NCI-H2196 treated with DMSO at 0.1 percent for 48 hours (cell line): ENCODE measurements at regions not wholly inside any gene's neighbourhood (a gene's known extent, or its start where the extent isn't known, plus 50 kb on each side); places are given as distances from the start of the nearest gene placed in this dataset.

ENCODE experiments used
- DNase-seq: peaks from one replicate; lab custom pipeline; 2025; ENCODE audit not compliant: unreplicated experiment; lab: John Stamatoyannopoulos, UW

- DNase-seq, result no peak
Measured at GRCh38 chr9:86697999-86698398, 249.3 kb downstream of the GAS1 start.

- no peak for DNase-seq
Measured at GRCh38 chr9:86697213-86697612, 250.1 kb downstream of the GAS1 start.

- no peak for DNase-seq
Measured at GRCh38 chr9:86695910-86696424, 251.3 kb downstream of the GAS1 start.

GRCh38 chr9:86690034-86690433, 257.3 kb downstream of the GAS1 start:
- no peak for DNase-seq

DNA sequence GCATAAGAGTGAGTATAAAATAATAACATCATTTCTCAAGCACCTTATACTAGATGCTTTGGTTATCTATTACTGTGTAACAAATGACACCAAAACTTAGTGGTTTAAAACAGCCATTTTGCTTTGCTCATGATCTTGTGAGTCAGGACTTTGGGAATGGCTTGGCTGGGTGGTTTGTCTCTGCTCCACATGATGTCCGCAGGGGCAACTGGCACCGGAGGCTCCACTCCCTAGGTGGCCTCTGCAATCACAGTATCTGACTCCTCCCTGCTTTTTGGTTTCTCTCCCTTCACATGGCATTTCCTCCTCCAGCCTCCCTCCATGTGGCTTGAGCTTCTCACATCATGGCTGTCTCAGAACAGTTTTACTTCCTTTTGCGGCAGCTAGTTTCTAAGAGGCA, 259.5 kb downstream of the GAS1 start:
- no peak for DNase-seq

DNA sequence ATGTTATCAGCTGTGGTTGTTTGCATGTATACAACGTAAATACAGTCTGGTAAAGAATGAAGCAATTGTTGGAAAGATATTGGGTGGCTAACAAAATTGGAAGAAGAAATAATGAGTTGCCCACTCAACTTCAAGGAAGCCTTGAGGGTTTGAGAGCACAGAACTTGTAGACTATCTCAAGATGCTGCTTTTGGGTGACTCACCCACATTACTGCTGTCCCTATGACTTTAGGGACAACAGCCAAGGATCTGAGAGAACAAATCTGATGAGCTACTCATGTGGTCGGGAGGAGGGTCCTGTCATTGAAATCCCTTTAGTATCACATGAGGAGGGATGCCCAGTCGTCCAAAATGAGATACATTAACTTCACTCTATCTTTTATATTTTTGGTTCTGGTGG, 261.8 kb downstream of the GAS1 start:
- no peak for DNase-seq

- no peak for DNase-seq
Measured at GRCh38 chr9:86684148-86684547, 263.2 kb downstream of the GAS1 start.

DNA sequence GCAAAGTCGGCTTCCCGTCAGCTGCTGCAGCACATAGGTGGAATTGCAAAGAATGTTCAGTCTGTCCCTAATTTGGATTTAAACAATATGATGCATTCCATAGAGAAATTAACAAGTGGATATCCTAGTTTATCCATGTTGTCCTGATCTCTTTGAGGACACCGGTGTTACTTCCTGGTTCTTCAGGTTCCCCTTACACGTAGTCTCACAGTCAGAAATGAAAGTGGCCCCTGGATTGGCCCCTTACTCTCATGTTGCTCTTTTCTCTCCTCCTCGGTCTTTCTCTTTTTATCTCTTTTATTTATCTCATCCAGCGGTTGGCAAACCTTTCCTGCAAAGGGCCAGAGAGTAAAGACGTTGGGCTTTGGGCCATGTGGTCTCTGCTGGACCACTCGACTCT, 265.1 kb downstream of the GAS1 start:
- DNase-seq, result no peak

- DNase-seq, result no peak
Measured at GRCh38 chr9:86679909-86680308, 267.4 kb downstream of the GAS1 start.

- DNase-seq, result no peak
Measured at GRCh38 chr9:86676396-86676795, 270.9 kb downstream of the GAS1 start.

GRCh38 chr9:86675805-86676204, 271.5 kb downstream of the GAS1 start:
- DNase-seq, result no peak

GRCh38 chr9:86674487-86674886, 272.8 kb downstream of the GAS1 start:
- no peak for DNase-seq

DNA sequence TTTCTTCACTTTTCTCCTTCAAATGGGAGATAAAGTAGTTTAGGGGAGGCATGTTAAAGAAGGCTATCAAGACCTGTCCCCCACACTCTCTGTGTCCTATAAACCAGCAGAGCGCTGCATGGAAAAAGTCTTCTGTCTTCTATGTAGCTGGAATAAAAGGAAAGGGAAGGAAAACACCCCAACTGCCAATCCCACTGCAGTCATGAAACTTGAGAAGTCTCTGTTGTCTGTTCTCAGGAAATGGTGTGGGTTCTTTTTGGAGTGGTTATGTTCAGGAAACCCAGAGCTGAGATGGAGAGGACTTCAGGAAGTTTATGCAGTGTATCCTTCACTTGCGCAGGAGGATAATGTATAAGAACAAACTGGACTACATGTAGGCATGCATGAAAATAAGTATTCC, 274.3 kb downstream of the GAS1 start:
- DNase-seq, result no peak

DNA sequence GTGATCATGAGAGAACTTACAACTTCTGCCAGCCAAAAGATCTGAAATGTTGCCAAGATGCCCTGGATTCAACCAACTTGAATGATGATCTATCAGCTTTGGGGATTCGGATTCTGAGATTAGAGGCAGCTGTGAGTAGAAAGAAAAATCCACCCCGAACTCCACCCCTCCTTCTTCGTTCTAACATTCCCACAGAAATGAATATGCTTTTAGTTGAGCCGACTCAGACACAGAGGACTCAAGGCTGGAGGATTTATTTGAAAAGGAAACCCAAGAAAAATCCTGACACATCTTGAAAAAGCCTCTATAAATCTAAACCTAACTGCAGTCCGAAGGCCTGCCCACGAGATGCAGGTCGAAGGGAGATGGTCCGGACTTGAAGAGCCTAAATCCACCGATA, 275.0 kb downstream of the GAS1 start:
- no peak for DNase-seq

DNA sequence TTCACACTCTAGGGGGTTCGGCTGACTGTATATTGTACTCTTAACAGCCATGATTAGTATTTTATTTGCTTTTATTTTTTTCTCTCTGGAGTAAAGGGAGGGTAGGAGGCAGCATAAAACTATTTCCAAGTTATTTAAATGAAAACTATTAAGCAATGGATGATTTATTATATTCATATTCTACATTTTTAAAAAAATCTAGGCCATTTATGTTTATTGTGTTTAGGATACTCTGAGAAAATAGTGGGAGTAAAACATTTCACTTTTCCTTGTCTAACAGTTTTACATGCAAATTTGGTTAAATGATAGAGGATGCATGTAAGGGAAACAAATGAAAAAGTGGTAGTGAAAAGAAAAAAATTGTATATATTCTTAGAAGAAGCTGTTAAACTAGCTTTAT, 276.3 kb downstream of the GAS1 start:
- no peak for DNase-seq

GRCh38 chr9:86670536-86670935, 276.8 kb downstream of the GAS1 start:
- DNase-seq, result no peak

GRCh38 chr9:86670076-86670475, 277.2 kb downstream of the GAS1 start:
- no peak for DNase-seq

- no peak for DNase-seq
Measured at GRCh38 chr9:86669422-86669821, 277.9 kb downstream of the GAS1 start.

DNA sequence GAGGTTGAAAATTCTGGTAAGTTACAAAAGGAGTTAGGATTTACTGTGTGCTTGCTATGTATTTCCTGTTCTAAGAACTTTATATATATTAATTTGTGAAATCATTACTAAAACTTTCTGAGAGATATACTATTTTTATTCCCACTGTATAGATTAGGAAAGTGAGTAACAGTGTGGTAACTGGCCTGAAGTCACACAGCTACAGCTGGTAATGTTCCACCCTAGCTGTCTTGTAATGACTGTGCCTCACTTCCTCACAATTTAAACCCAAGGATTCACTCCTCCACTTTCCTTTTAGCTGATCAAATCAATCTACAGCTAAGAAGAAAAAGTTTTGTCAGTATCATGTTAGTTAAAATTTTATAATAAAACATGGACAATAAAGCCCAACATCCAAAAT, 278.8 kb downstream of the GAS1 start:
- DNase-seq, result no peak

GRCh38 chr9:86667307-86667706, 280.0 kb downstream of the GAS1 start:
- DNase-seq, result no peak

DNA sequence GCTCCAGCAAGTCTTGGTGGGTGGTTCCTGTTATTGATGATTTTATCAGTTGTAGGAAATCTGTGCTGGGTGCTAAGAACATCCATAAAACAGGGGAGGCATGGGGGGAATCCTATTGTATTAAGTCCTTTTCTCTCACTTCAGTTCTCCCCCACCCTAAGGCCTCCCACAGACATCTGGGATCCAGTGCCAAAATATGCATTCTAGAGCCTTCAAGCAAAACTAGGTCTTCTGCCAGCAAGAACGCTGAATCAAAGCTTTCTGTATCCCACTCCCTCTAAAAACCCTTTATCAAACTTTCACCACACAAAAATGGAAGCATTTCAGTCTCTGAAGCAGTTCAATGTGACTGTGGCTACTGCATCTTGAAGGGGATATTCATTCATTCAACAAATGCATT, 281.9 kb downstream of the GAS1 start:
- DNase-seq, result no peak

DNA sequence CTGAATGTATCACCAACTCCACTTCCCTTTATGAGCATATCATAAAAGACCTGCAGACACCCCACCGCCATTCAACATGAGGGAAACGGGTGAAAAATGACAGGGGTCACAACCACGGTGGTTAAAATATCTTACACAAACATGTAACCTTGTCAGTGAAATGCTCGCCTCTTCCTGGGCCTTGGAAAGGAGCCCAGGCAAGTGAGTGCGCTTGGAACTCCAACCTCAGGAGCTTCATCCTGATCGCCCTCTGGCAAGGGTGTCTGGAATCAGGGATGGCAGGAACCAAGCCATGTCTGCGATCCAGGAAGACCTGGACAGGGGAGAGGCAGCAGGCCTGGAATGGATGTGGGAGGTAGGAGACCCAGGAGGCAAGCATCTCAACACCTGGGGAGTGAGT, 282.7 kb downstream of the GAS1 start:
- DNase-seq, result no peak

GRCh38 chr9:86663905-86664304, 283.4 kb downstream of the GAS1 start:
- no peak for DNase-seq

GRCh38 chr9:86662890-86663468, 284.3 kb downstream of the GAS1 start:
- no peak for DNase-seq
